ENCODE measurements at regions not wholly inside any gene's neighbourhood (a gene's known extent, or its start where the extent isn't known, plus 50 kb on each side); places are given as distances from the start of the nearest gene placed in this dataset.

- Mint-ChIP-seq H3K4me3 (ENCODE audit: unreplicated experiment) (no peak overlapping the region), H3K27me3 (ENCODE audit: unreplicated experiment) (no peaks in the 10 kb centered on the region), H3K4me1 (ENCODE audit: low read depth, unreplicated experiment) (no peaks in the 10 kb centered on the region), H3K27ac (ENCODE audit: unreplicated experiment) (no peak overlapping the region), H3K9me3 (ENCODE audit: unreplicated experiment) (no peaks in the 10 kb centered on the region), H3K36me3 (ENCODE audit: unreplicated experiment) (peaks cover 4% of the 10 kb centered on the region)
- TF ChIP-seq CTCF (IDR thresholded peaks at IDR 0.05; ENCODE audit: partially characterized antibody, unreplicated experiment) = no peak
- DNase-seq = no peak
These were observed 547.4 kb downstream of the LTN1 start for GRCh38 chr21:28445141-28445830.

- H3K27ac Mint-ChIP-seq (ENCODE audit: unreplicated experiment) = no peak overlapping the region
- H3K4me1 Mint-ChIP-seq (ENCODE audit: low read depth, unreplicated experiment) = no peaks in the 10 kb centered on the region
- TF ChIP-seq CTCF (IDR thresholded peaks at IDR 0.05; ENCODE audit: partially characterized antibody, unreplicated experiment) = no peak
- no peak for DNase-seq
- no peaks in the 10 kb centered on the region for H3K27me3 Mint-ChIP-seq (ENCODE audit: unreplicated experiment)
- H3K36me3 Mint-ChIP-seq (ENCODE audit: unreplicated experiment) = peaks cover 4% of the 10 kb centered on the region
- H3K4me3 Mint-ChIP-seq (ENCODE audit: unreplicated experiment) = no peak overlapping the region
- no peaks in the 10 kb centered on the region for H3K9me3 Mint-ChIP-seq (ENCODE audit: unreplicated experiment)
These were observed 548.1 kb downstream of the LTN1 start for GRCh38 chr21:28444557-28444956.

- H3K9me3 Mint-ChIP-seq (ENCODE audit: unreplicated experiment) = no peaks in the 10 kb centered on the region
These were observed 548.6 kb downstream of the LTN1 start for GRCh38 chr21:28444111-28444510.

GRCh38 chr21:28442624-28443023 is 550.1 kb downstream of the LTN1 start:
- Mint-ChIP-seq H3K36me3 (ENCODE audit: unreplicated experiment) (peaks cover 4% of the 10 kb centered on the region), H3K27me3 (ENCODE audit: unreplicated experiment) (no peaks in the 10 kb centered on the region), H3K4me3 (ENCODE audit: unreplicated experiment) (no peak overlapping the region), H3K27ac (ENCODE audit: unreplicated experiment) (no peak overlapping the region), H3K9me3 (ENCODE audit: unreplicated experiment) (no peaks in the 10 kb centered on the region), H3K4me1 (ENCODE audit: low read depth, unreplicated experiment) (no peaks in the 10 kb centered on the region)
- DNase-seq = no peak
- no peak for TF ChIP-seq CTCF (IDR thresholded peaks at IDR 0.05; ENCODE audit: partially characterized antibody, unreplicated experiment)

More at GRCh38 chr21:28444111-28444510, 548.6 kb downstream of the LTN1 start:
- H3K4me1 Mint-ChIP-seq (ENCODE audit: low read depth, unreplicated experiment) = no peaks in the 10 kb centered on the region
- no peak for TF ChIP-seq CTCF (IDR thresholded peaks at IDR 0.05; ENCODE audit: partially characterized antibody, unreplicated experiment)
- H3K36me3 Mint-ChIP-seq (ENCODE audit: unreplicated experiment) = peaks cover 4% of the 10 kb centered on the region
- H3K4me3 Mint-ChIP-seq (ENCODE audit: unreplicated experiment) = no peak overlapping the region
- no peak for DNase-seq
- H3K27ac Mint-ChIP-seq (ENCODE audit: unreplicated experiment) = no peak overlapping the region
- H3K27me3 Mint-ChIP-seq (ENCODE audit: unreplicated experiment) = no peaks in the 10 kb centered on the region

- no peak for TF ChIP-seq CTCF (IDR thresholded peaks at IDR 0.05; ENCODE audit: partially characterized antibody, unreplicated experiment)
- no peak for DNase-seq
- Mint-ChIP-seq H3K4me1 (ENCODE audit: low read depth, unreplicated experiment) (no peaks in the 10 kb centered on the region), H3K27me3 (ENCODE audit: unreplicated experiment) (no peaks in the 10 kb centered on the region), H3K9me3 (ENCODE audit: unreplicated experiment) (no peaks in the 10 kb centered on the region), H3K4me3 (ENCODE audit: unreplicated experiment) (no peak overlapping the region), H3K27ac (ENCODE audit: unreplicated experiment) (no peak overlapping the region), H3K36me3 (ENCODE audit: unreplicated experiment) (peaks cover 4% of the 10 kb centered on the region)
These were observed 550.6 kb downstream of the LTN1 start for GRCh38 chr21:28442085-28442484.
